ENCODE measurements at regions not wholly inside any gene's neighbourhood (a gene's known extent, or its start where the extent isn't known, plus 50 kb on each side); places are given as distances from the start of the nearest gene placed in this dataset.

DNA sequence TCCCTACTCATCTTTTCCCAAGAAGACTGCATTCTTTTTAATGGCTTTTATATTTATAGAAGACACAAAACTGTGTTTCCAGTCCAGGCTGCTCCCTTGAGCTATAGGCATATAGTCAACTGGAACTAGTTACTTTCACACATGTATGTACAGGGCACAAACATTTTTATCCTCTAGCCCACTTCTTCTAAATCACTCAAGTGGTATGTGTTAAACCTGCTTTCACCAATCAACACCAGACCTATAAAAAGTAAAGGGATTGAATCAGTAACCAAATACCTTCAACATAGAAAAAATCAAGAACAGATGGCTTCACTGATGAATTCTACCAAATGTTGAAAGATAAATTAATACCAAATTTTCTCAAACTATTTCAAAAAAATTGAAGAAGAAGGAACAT is 584.2 kb upstream of the SLITRK1 start:
- H3K27ac Mint-ChIP-seq, result no peak overlapping the region
- Histone ChIP-seq H3F3A (replicated peaks; ENCODE audit: low read depth) (no peaks in the 10 kb centered on the region), H4K20me1 (replicated peaks; ENCODE audit: insufficient read depth) (no peaks in the 10 kb centered on the region), H3K4me1 (ENCODE audit: insufficient read depth) (no peaks in the 10 kb centered on the region), H3K27me3 (ENCODE audit: insufficient read depth) (no peaks in the 10 kb centered on the region), H3K27ac (ENCODE audit: low read depth) (no peak overlapping the region), H3K36me3 (ENCODE audit: insufficient read depth) (no peaks in the 10 kb centered on the region), H3K4me3 (no peak overlapping the region), H3K4me2 (no peak overlapping the region), H3K79me2 (replicated peaks; ENCODE audit: insufficient read depth) (no peaks in the 10 kb centered on the region), H3K9me2 (ENCODE audit: insufficient read depth) (0 out of 2 replicates have a peak, but pooled peaks cover 3% of the 10 kb centered on the region), H2AFZ (no peak overlapping the region)
- no peak for DNase-seq (ENCODE audit: low spot score)
- H3K4me1 Mint-ChIP-seq, result no peaks in the 10 kb centered on the region
- no peaks in the 10 kb centered on the region for H3K36me3 Mint-ChIP-seq (ENCODE audit: low read depth)
- TF ChIP-seq EZH2 (IDR thresholded peaks at IDR 0.05; ENCODE audit: low read depth, unreplicated experiment) (no peak), NANOG (IDR thresholded peaks at IDR 0.05; ENCODE audit: borderline replicate concordance) (no peak), EZH2phosphoT487 (IDR thresholded peaks at IDR 0.05; ENCODE audit: unreplicated experiment) (no peak), ZNF114 (CRISPR knock-in tag; IDR thresholded peaks at IDR 0.05) (no peak), STAT1 (IDR thresholded peaks at IDR 0.05; ENCODE audit: unreplicated experiment) (no peak), POLR2AphosphoS5 (IDR thresholded peaks at IDR 0.05; ENCODE audit: low read depth) (no peak), ZNF331 (CRISPR knock-in tag; IDR thresholded peaks at IDR 0.05; ENCODE audit: low read depth) (no peak), JUNB (IDR thresholded peaks at IDR 0.05; ENCODE audit: unreplicated experiment) (no peak), CREB1 (CRISPR knock-in tag; IDR thresholded peaks at IDR 0.05; ENCODE audit: low read depth) (no peak)
- TF ChIP-seq, protein P1, sequence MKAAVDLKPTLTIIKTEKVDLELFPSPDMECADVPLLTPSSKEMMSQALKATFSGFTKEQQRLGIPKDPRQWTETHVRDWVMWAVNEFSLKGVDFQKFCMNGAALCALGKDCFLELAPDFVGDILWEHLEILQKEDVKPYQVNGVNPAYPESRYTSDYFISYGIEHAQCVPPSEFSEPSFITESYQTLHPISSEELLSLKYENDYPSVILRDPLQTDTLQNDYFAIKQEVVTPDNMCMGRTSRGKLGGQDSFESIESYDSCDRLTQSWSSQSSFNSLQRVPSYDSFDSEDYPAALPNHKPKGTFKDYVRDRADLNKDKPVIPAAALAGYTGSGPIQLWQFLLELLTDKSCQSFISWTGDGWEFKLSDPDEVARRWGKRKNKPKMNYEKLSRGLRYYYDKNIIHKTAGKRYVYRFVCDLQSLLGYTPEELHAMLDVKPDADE (IDR thresholded peaks at IDR 0.05), result no peak
- TF ChIP-seq, protein P2, sequence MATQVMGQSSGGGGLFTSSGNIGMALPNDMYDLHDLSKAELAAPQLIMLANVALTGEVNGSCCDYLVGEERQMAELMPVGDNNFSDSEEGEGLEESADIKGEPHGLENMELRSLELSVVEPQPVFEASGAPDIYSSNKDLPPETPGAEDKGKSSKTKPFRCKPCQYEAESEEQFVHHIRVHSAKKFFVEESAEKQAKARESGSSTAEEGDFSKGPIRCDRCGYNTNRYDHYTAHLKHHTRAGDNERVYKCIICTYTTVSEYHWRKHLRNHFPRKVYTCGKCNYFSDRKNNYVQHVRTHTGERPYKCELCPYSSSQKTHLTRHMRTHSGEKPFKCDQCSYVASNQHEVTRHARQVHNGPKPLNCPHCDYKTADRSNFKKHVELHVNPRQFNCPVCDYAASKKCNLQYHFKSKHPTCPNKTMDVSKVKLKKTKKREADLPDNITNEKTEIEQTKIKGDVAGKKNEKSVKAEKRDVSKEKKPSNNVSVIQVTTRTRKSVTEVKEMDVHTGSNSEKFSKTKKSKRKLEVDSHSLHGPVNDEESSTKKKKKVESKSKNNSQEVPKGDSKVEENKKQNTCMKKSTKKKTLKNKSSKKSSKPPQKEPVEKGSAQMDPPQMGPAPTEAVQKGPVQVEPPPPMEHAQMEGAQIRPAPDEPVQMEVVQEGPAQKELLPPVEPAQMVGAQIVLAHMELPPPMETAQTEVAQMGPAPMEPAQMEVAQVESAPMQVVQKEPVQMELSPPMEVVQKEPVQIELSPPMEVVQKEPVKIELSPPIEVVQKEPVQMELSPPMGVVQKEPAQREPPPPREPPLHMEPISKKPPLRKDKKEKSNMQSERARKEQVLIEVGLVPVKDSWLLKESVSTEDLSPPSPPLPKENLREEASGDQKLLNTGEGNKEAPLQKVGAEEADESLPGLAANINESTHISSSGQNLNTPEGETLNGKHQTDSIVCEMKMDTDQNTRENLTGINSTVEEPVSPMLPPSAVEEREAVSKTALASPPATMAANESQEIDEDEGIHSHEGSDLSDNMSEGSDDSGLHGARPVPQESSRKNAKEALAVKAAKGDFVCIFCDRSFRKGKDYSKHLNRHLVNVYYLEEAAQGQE (IDR thresholded peaks at IDR 0.05; ENCODE audit: unreplicated experiment), result no peak
- TF ChIP-seq, protein P3, sequence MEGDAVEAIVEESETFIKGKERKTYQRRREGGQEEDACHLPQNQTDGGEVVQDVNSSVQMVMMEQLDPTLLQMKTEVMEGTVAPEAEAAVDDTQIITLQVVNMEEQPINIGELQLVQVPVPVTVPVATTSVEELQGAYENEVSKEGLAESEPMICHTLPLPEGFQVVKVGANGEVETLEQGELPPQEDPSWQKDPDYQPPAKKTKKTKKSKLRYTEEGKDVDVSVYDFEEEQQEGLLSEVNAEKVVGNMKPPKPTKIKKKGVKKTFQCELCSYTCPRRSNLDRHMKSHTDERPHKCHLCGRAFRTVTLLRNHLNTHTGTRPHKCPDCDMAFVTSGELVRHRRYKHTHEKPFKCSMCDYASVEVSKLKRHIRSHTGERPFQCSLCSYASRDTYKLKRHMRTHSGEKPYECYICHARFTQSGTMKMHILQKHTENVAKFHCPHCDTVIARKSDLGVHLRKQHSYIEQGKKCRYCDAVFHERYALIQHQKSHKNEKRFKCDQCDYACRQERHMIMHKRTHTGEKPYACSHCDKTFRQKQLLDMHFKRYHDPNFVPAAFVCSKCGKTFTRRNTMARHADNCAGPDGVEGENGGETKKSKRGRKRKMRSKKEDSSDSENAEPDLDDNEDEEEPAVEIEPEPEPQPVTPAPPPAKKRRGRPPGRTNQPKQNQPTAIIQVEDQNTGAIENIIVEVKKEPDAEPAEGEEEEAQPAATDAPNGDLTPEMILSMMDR (conservative IDR thresholded peaks at IDR 0.05; ENCODE audit: low read depth in 2 of 2), result no peak
- TF ChIP-seq, protein P4, sequence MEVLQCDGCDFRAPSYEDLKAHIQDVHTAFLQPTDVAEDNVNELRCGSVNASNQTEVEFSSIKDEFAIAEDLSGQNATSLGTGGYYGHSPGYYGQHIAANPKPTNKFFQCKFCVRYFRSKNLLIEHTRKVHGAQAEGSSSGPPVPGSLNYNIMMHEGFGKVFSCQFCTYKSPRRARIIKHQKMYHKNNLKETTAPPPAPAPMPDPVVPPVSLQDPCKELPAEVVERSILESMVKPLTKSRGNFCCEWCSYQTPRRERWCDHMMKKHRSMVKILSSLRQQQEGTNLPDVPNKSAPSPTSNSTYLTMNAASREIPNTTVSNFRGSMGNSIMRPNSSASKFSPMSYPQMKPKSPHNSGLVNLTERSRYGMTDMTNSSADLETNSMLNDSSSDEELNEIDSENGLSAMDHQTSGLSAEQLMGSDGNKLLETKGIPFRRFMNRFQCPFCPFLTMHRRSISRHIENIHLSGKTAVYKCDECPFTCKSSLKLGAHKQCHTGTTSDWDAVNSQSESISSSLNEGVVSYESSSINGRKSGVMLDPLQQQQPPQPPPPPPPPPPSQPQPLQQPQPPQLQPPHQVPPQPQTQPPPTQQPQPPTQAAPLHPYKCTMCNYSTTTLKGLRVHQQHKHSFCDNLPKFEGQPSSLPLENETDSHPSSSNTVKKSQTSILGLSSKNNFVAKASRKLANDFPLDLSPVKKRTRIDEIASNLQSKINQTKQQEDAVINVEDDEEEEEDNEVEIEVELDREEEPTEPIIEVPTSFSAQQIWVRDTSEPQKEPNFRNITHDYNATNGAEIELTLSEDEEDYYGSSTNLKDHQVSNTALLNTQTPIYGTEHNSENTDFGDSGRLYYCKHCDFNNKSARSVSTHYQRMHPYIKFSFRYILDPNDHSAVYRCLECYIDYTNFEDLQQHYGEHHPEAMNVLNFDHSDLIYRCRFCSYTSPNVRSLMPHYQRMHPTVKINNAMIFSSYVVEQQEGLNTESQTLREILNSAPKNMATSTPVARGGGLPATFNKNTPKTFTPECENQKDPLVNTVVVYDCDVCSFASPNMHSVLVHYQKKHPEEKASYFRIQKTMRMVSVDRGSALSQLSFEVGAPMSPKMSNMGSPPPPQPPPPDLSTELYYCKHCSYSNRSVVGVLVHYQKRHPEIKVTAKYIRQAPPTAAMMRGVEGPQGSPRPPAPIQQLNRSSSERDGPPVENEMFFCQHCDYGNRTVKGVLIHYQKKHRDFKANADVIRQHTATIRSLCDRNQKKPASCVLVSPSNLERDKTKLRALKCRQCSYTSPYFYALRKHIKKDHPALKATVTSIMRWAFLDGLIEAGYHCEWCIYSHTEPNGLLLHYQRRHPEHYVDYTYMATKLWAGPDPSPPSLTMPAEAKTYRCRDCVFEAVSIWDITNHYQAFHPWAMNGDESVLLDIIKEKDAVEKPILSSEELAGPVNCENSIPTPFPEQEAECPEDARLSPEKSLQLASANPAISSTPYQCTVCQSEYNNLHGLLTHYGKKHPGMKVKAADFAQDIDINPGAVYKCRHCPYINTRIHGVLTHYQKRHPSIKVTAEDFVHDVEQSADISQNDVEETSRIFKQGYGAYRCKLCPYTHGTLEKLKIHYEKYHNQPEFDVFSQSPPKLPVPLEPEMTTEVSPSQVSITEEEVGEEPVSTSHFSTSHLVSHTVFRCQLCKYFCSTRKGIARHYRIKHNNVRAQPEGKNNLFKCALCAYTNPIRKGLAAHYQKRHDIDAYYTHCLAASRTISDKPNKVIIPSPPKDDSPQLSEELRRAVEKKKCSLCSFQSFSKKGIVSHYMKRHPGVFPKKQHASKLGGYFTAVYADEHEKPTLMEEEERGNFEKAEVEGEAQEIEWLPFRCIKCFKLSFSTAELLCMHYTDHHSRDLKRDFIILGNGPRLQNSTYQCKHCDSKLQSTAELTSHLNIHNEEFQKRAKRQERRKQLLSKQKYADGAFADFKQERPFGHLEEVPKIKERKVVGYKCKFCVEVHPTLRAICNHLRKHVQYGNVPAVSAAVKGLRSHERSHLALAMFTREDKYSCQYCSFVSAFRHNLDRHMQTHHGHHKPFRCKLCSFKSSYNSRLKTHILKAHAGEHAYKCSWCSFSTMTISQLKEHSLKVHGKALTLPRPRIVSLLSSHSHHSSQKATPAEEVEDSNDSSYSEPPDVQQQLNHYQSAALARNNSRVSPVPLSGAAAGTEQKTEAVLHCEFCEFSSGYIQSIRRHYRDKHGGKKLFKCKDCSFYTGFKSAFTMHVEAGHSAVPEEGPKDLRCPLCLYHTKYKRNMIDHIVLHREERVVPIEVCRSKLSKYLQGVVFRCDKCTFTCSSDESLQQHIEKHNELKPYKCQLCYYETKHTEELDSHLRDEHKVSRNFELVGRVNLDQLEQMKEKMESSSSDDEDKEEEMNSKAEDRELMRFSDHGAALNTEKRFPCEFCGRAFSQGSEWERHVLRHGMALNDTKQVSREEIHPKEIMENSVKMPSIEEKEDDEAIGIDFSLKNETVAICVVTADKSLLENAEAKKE (CRISPR knock-in tag; IDR thresholded peaks at IDR 0.05), result no peak
- no peaks in the 10 kb centered on the region for H3K27me3 Mint-ChIP-seq (ENCODE audit: insufficient read depth, low read depth, poor library complexity)
- H3K9me3 Mint-ChIP-seq, result no peaks in the 10 kb centered on the region
- no peak for ATAC-seq
- no peak overlapping the region for H3K4me3 Mint-ChIP-seq
